ENCODE measurements at regions not wholly inside any gene's neighbourhood (a gene's known extent, or its start where the extent isn't known, plus 50 kb on each side); places are given as distances from the start of the nearest gene placed in this dataset.

DNA sequence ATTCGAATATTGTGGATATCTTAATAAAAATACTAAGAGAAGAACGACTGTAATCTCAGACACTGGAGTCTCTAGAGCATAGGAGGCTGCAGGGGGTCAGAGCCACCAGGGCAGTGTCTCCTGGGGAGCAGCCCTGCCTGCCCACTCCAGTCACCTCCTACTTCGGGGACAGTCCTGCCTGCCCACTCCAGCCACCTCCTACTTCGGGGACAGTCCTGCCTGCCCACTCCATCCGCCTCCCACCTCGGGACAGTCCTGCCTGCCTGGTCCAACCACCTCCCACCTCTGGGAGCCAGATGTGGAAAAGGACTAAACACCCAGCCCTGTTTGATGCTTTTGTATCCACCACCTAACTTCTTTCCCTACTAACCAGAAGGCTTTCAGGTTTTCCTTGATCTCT is 350.1 kb upstream of the SMIM21 start:
- no peaks in the 10 kb centered on the region for H3K27me3 ChIP-seq
- TF ChIP-seq, protein P1, sequence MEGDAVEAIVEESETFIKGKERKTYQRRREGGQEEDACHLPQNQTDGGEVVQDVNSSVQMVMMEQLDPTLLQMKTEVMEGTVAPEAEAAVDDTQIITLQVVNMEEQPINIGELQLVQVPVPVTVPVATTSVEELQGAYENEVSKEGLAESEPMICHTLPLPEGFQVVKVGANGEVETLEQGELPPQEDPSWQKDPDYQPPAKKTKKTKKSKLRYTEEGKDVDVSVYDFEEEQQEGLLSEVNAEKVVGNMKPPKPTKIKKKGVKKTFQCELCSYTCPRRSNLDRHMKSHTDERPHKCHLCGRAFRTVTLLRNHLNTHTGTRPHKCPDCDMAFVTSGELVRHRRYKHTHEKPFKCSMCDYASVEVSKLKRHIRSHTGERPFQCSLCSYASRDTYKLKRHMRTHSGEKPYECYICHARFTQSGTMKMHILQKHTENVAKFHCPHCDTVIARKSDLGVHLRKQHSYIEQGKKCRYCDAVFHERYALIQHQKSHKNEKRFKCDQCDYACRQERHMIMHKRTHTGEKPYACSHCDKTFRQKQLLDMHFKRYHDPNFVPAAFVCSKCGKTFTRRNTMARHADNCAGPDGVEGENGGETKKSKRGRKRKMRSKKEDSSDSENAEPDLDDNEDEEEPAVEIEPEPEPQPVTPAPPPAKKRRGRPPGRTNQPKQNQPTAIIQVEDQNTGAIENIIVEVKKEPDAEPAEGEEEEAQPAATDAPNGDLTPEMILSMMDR (IDR thresholded peaks at IDR 0.05; ENCODE audit: low read depth, low read length): no peak
- DNase-seq: no peak
- H3K9me3 ChIP-seq: no peaks in the 10 kb centered on the region
- no peak overlapping the region for H3K4me3 ChIP-seq (ENCODE audit: low read depth, low read length)
- no peaks in the 10 kb centered on the region for H3K4me1 ChIP-seq
- no peaks in the 10 kb centered on the region for H3K36me3 ChIP-seq

DNA sequence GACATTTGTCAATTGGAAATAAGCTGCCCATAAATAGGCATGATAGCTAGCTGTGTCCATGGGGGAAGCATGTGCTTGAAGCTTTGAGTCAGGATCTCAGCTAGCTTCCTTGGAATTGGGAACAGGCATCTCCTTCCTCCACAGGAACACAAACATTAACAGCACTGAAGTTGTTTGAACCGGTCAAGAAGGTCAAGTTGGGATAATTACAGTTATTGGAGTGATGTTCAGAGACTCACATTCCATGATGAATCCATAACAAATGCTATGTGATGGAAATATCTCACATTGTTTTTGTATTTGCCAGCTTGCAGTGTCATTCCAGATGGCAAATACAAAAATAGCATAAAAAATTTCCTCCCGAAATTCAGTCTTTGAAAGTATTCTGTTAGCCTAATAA is 347.6 kb upstream of the SMIM21 start:
- no peak for DNase-seq
- no peaks in the 10 kb centered on the region for H3K27me3 ChIP-seq
- H3K9me3 ChIP-seq: no peaks in the 10 kb centered on the region
- H3K4me3 ChIP-seq (ENCODE audit: low read depth, low read length): no peak overlapping the region
- no peaks in the 10 kb centered on the region for H3K4me1 ChIP-seq
- no peaks in the 10 kb centered on the region for H3K36me3 ChIP-seq
- TF ChIP-seq, protein P1 (IDR thresholded peaks at IDR 0.05; ENCODE audit: low read depth, low read length): no peak

DNA sequence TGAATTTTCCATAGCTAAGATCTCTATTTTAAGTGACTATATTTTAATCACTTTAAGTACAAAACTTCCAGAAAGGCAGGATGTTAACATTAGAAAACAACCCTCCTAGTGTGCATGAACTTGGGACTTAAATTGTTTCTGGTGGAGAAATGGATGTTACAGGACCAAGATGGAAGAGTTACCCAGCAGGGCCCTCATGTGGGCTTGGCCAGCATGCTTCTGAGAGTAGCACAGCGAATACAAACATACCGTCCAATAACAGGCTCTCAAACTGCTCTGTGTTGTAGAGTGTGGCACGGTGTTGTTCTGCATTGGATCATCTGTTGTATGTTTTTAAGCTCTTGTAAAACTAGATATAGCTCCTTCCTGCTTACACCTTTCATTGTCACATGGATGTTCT is 346.1 kb upstream of the SMIM21 start:
- TF ChIP-seq, protein P1 (IDR thresholded peaks at IDR 0.05; ENCODE audit: low read depth, low read length): no peak
- Histone ChIP-seq H3K36me3 (no peaks in the 10 kb centered on the region), H3K4me1 (no peaks in the 10 kb centered on the region), H3K27me3 (no peaks in the 10 kb centered on the region), H3K4me3 (ENCODE audit: low read depth, low read length) (no peak overlapping the region), H3K9me3 (no peaks in the 10 kb centered on the region)
- no peak for DNase-seq

DNA sequence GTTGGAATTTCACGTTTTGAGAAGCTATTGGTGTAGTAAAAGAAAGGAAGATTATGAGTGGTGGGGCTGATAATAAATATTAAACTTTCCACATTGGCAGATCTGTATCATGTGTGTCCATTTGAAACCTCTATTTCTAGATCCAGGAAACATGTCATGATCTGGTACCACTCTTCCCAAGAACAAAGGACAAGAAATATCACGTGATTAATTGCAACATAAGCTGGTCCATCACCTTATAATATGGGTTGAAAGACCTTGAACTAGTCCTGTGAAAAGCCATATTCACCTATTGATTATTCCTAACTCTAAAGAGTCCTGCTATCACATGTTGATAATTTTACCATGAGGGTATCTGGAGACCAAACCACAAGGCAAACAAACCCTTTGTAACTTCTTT is 335.3 kb upstream of the SMIM21 start:
- Histone ChIP-seq H3K4me1 (no peaks in the 10 kb centered on the region), H3K36me3 (no peaks in the 10 kb centered on the region), H3K4me3 (ENCODE audit: low read depth, low read length) (no peak overlapping the region), H3K9me3 (no peaks in the 10 kb centered on the region), H3K27me3 (no peaks in the 10 kb centered on the region)
- TF ChIP-seq, protein P1 (IDR thresholded peaks at IDR 0.05; ENCODE audit: low read depth, low read length): no peak
- DNase-seq: no peak

DNA sequence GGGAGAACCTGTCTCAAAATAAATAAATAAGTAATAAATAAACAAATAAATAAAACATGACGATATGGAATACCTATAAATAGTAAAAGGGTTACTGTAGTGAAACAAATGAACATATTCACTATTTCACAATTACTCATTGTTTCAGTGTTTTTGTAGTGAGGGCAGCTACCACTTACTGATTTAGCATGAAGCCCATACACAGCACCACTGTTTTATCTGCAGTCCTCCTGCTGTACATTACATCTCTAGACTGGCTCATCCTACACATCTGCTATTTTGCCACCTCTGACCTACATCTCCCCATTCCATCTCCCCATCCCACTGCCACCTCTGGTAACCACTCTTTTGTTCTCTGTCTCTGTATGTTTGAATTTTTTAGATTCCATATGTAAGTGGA is 332.7 kb upstream of the SMIM21 start:
- no peak for DNase-seq
- TF ChIP-seq, protein P1 (IDR thresholded peaks at IDR 0.05; ENCODE audit: low read depth, low read length): no peak
- H3K36me3 ChIP-seq: no peaks in the 10 kb centered on the region
- no peaks in the 10 kb centered on the region for H3K4me1 ChIP-seq
- no peaks in the 10 kb centered on the region for H3K9me3 ChIP-seq
- H3K4me3 ChIP-seq (ENCODE audit: low read depth, low read length): no peak overlapping the region
- no peaks in the 10 kb centered on the region for H3K27me3 ChIP-seq

- TF ChIP-seq, protein P1 (IDR thresholded peaks at IDR 0.05; ENCODE audit: low read depth, low read length): no peak
- DNase-seq: no peak
- H3K4me1 ChIP-seq: no peaks in the 10 kb centered on the region
- H3K36me3 ChIP-seq: no peaks in the 10 kb centered on the region
- no peak overlapping the region for H3K4me3 ChIP-seq (ENCODE audit: low read depth, low read length)
- no peaks in the 10 kb centered on the region for H3K9me3 ChIP-seq
- no peaks in the 10 kb centered on the region for H3K27me3 ChIP-seq
Measured at GRCh38 chr18:75757951-75758350, 330.4 kb upstream of the SMIM21 start.

Data from BE2C (cell line).